ENCODE measurements at regions not wholly inside any gene's neighbourhood (a gene's known extent, or its start where the extent isn't known, plus 50 kb on each side); places are given as distances from the start of the nearest gene placed in this dataset.

DNA sequence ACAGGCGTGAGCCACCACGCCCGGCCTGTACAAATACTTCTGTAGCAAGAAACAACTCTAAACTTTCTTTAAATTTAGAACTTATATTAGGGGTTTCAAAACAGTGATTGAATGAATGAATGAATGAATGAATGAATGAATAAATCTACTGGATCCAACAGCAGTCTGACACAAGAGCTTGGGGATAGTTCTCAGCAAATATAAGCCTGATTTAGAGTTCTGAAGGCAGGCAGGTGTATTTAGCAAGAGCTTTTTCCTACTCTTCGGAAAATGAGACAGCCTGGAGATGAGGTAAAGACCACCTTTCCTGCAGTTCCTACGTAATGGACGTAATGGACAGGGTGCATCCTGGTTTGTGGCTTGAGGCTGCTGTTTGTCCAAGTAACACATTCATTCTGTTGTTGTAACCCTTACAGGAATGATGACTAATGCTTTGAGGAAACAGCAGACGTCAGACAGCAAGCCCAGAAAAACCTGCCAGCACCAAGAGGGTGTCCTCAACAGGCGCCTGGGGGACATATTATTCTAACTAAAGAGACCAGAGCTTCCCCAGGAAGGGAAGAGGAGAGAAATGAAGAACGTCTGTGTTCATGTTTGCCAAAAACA is 277.4 kb upstream of the SOX5 start:
- H3K9me3 ChIP-seq (ENCODE audit: low read depth) = no peaks in the 10 kb centered on the region
- no peak overlapping the region for H3K4me2 ChIP-seq (ENCODE audit: unreplicated experiment)
- no peak overlapping the region for H2AFZ ChIP-seq
- TF ChIP-seq EZH2 (IDR thresholded peaks at IDR 0.05; ENCODE audit: insufficient read depth, poor library complexity, severe bottlenecking) (no peak), EZH2phosphoT487 (IDR thresholded peaks at IDR 0.05; ENCODE audit: insufficient read depth, low read depth) (no peak)
- no peak overlapping the region for H3K27ac ChIP-seq
- 39 to 44% methylated on average over 9 of the region's 9 CpGs for WGBS, 2 experiments (ENCODE audit: low coverage in 1 of 2, low lambda C conversion rate in 2 of 2, missing lambda C conversion rate in 2 of 2)
- H3K4me3 ChIP-seq = no peak overlapping the region
- no peaks in the 10 kb centered on the region for H3K79me2 ChIP-seq (ENCODE audit: insufficient read depth)
- peak; percentile 32 for DNase-seq
- H3K36me3 ChIP-seq (ENCODE audit: low read depth) = no peaks in the 10 kb centered on the region
- no peaks in the 10 kb centered on the region for H3K27me3 ChIP-seq (replicated peaks; ENCODE audit: insufficient read depth)
- no peaks in the 10 kb centered on the region for H4K20me1 ChIP-seq (ENCODE audit: insufficient read depth)
- H3K9me2 ChIP-seq (ENCODE audit: insufficient read depth) = no peaks in the 10 kb centered on the region
- no peaks in the 10 kb centered on the region for H3K4me1 ChIP-seq (ENCODE audit: insufficient read depth)
- no peak overlapping the region for H3K9ac ChIP-seq
- no peaks in the 10 kb centered on the region for H3F3A ChIP-seq (ENCODE audit: insufficient read depth)
- in situ Hi-C loops (cut with MboI) = no loop called here

DNA sequence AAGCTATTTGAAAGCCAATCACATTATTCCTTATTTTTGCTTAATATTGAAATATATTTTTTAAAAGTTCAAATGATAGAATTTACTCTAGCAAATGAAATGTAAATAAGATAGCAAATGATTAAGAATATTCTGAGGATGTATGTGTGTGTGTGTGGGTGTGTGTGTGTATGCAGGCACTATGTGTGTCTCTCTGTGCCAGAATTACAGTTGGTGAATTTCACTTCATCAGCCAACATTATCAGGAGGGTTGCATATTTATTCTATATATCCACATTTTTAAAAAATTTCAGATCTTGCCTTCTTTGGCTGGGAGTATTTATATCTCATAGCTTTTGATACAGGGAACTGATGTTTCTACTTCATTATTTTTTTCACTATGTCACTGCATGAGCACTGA is 274.9 kb upstream of the SOX5 start:
- Histone ChIP-seq H2AFZ (no peak overlapping the region), H3K9me2 (ENCODE audit: insufficient read depth) (no peaks in the 10 kb centered on the region), H3K27me3 (replicated peaks; ENCODE audit: insufficient read depth) (no peaks in the 10 kb centered on the region), H3K4me1 (ENCODE audit: insufficient read depth) (no peaks in the 10 kb centered on the region), H3K9ac (no peak overlapping the region), H3F3A (ENCODE audit: insufficient read depth) (no peaks in the 10 kb centered on the region), H3K27ac (no peak overlapping the region), H4K20me1 (ENCODE audit: insufficient read depth) (no peaks in the 10 kb centered on the region), H3K9me3 (ENCODE audit: low read depth) (no peaks in the 10 kb centered on the region), H3K4me3 (no peak overlapping the region), H3K36me3 (ENCODE audit: low read depth) (no peaks in the 10 kb centered on the region), H3K79me2 (ENCODE audit: insufficient read depth) (no peaks in the 10 kb centered on the region), H3K4me2 (ENCODE audit: unreplicated experiment) (no peak overlapping the region)
- no peak for DNase-seq
- in situ Hi-C loops (cut with MboI) = no loop called here
- TF ChIP-seq EZH2phosphoT487 (IDR thresholded peaks at IDR 0.05; ENCODE audit: insufficient read depth, low read depth) = no peak

DNA sequence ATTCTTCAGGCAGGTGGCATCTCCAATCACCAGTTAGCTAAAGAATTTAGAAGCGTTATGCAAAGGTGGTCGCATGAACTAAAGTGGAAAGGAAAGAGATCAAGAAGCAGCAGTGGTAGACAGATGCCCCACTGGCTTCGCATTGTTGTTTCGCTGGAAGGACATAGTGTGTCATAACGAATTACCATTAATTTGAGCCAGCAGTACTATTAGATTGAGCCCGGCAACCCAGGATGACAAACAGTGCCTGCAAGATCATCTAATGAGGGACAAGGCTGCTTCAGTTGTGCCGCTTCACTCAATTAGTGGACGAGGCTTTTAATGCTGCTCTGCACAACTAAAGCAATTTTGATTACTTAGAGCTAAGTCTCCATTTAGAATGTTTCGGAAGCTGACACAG is 274.5 kb upstream of the SOX5 start:
- Histone ChIP-seq H3K79me2 (ENCODE audit: insufficient read depth) (no peaks in the 10 kb centered on the region), H3K4me2 (ENCODE audit: unreplicated experiment) (no peak overlapping the region), H3K27me3 (replicated peaks; ENCODE audit: insufficient read depth) (no peaks in the 10 kb centered on the region), H3K9me2 (ENCODE audit: insufficient read depth) (no peaks in the 10 kb centered on the region), H4K20me1 (ENCODE audit: insufficient read depth) (no peaks in the 10 kb centered on the region), H3K9ac (no peak overlapping the region), H3K27ac (no peak overlapping the region), H3K4me1 (ENCODE audit: insufficient read depth) (no peaks in the 10 kb centered on the region), H3K4me3 (no peak overlapping the region), H3F3A (ENCODE audit: insufficient read depth) (no peaks in the 10 kb centered on the region), H2AFZ (no peak overlapping the region), H3K36me3 (ENCODE audit: low read depth) (no peaks in the 10 kb centered on the region), H3K9me3 (ENCODE audit: low read depth) (no peaks in the 10 kb centered on the region)
- in situ Hi-C loops (cut with MboI) = no loop called here
- 59 to 64% methylated on average over 9 of the region's 9 CpGs for WGBS, 2 experiments (ENCODE audit: low coverage in 1 of 2, low lambda C conversion rate in 2 of 2, missing lambda C conversion rate in 2 of 2)
- no peak for TF ChIP-seq EZH2phosphoT487 (IDR thresholded peaks at IDR 0.05; ENCODE audit: insufficient read depth, low read depth)
- no peak for TF ChIP-seq EZH2 (IDR thresholded peaks at IDR 0.05; ENCODE audit: insufficient read depth, poor library complexity, severe bottlenecking)
- no peak for DNase-seq

DNA sequence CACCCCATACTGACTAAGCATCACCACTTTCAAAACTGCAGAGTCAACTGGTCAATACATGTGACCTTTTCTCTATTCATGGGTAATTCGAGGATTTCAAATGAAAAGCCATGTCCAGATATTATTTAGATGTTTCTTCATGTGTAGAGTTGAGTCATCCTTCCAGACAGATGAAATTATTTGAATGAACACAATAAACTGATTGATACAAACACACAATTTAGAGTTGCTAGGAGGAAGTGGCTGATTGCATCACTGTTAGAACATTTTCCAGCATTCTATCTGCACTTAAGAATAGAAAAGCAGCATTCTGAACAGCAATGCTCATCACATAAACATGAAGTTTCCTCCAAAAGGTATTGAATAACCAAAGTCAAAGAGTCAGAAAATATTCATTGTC is 273.5 kb upstream of the SOX5 start:
- Histone ChIP-seq H3K4me2 (ENCODE audit: unreplicated experiment) (no peak overlapping the region), H3F3A (ENCODE audit: insufficient read depth) (no peaks in the 10 kb centered on the region), H3K9me3 (ENCODE audit: low read depth) (no peaks in the 10 kb centered on the region), H2AFZ (no peak overlapping the region), H3K27ac (no peak overlapping the region), H3K36me3 (ENCODE audit: low read depth) (no peaks in the 10 kb centered on the region), H3K27me3 (replicated peaks; ENCODE audit: insufficient read depth) (no peaks in the 10 kb centered on the region), H3K4me1 (ENCODE audit: insufficient read depth) (no peaks in the 10 kb centered on the region), H3K9ac (no peak overlapping the region), H4K20me1 (ENCODE audit: insufficient read depth) (no peaks in the 10 kb centered on the region), H3K9me2 (ENCODE audit: insufficient read depth) (no peaks in the 10 kb centered on the region), H3K79me2 (ENCODE audit: insufficient read depth) (no peaks in the 10 kb centered on the region), H3K4me3 (no peak overlapping the region)
- peak; percentile 3 for DNase-seq
- TF ChIP-seq EZH2phosphoT487 (IDR thresholded peaks at IDR 0.05; ENCODE audit: insufficient read depth, low read depth) (no peak), EZH2 (IDR thresholded peaks at IDR 0.05; ENCODE audit: insufficient read depth, poor library complexity, severe bottlenecking) (no peak)
- 4 to 24% methylated on average over 1 of the region's 1 CpG for WGBS, 2 experiments (ENCODE audit: low coverage in 1 of 2, low lambda C conversion rate in 2 of 2, missing lambda C conversion rate in 2 of 2)
- in situ Hi-C loops (cut with MboI) = no loop called here

DNA sequence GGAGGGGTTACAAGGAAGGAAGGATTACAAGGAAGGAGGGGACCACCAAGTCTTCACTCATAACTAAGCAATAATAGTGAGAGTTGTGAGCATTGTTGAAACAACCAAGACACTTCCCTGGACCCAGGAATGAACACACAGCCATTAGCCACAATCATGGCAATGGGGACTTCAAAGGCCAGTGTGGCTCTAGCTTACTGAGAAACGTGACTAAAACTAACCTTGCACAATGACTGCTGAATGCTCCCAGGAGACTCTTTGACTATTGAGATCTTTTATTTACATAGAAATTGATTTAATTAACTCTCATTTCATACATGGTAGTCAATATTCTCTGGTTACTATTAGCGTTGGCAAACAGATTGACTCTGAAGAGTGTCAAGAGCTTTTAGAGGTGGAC is 263.0 kb upstream of the SOX5 start:
- Histone ChIP-seq H3K4me2 (ENCODE audit: unreplicated experiment) (no peak overlapping the region), H3K4me3 (no peak overlapping the region), H3F3A (ENCODE audit: insufficient read depth) (no peaks in the 10 kb centered on the region), H3K9ac (no peak overlapping the region), H3K79me2 (ENCODE audit: insufficient read depth) (no peaks in the 10 kb centered on the region), H3K4me1 (ENCODE audit: insufficient read depth) (no peaks in the 10 kb centered on the region), H3K9me2 (ENCODE audit: insufficient read depth) (no peaks in the 10 kb centered on the region), H3K27me3 (replicated peaks; ENCODE audit: insufficient read depth) (no peaks in the 10 kb centered on the region), H3K9me3 (ENCODE audit: low read depth) (no peaks in the 10 kb centered on the region), H2AFZ (no peak overlapping the region), H3K36me3 (ENCODE audit: low read depth) (no peaks in the 10 kb centered on the region), H3K27ac (no peak overlapping the region), H4K20me1 (ENCODE audit: insufficient read depth) (no peaks in the 10 kb centered on the region)
- WGBS, 2 experiments (ENCODE audit: low coverage in 1 of 2, low lambda C conversion rate in 2 of 2, missing lambda C conversion rate in 2 of 2) = 38 to 50% methylated on average over 2 of the region's 2 CpGs
- in situ Hi-C loops (cut with MboI) = no loop called here
- no peak for DNase-seq
- TF ChIP-seq EZH2 (IDR thresholded peaks at IDR 0.05; ENCODE audit: insufficient read depth, poor library complexity, severe bottlenecking) (no peak), EZH2phosphoT487 (IDR thresholded peaks at IDR 0.05; ENCODE audit: insufficient read depth, low read depth) (no peak)
